ENCODE measurements at regions not wholly inside any gene's neighbourhood (a gene's known extent, or its start where the extent isn't known, plus 50 kb on each side); places are given as distances from the start of the nearest gene placed in this dataset.

- ChIA-PET POLR2A (no interaction called here), CTCF (no interaction called here)
- TF ChIP-seq ELF4 (IDR thresholded peaks at IDR 0.05) (no peak), TARDBP (IDR thresholded peaks at IDR 0.05) (no peak), PKNOX1 (IDR thresholded peaks at IDR 0.05) (no peak), SP1 (IDR thresholded peaks at IDR 0.05) (no peak), FOXM1 (IDR thresholded peaks at IDR 0.05; ENCODE audit: borderline replicate concordance) (no peak), L3MBTL2 (conservative IDR thresholded peaks at IDR 0.05) (no peak), BHLHE40 (IDR thresholded peaks at IDR 0.05; ENCODE audit: borderline replicate concordance) (no peak), ARNT (IDR thresholded peaks at IDR 0.05) (no peak), FOXA1 (IDR thresholded peaks at IDR 0.05) (no peak), NFRKB (IDR thresholded peaks at IDR 0.05) (no peak), HDGF (IDR thresholded peaks at IDR 0.05; ENCODE audit: borderline replicate concordance) (no peak), SUZ12 (IDR thresholded peaks at IDR 0.05) (no peak), LEF1 (IDR thresholded peaks at IDR 0.05; ENCODE audit: borderline replicate concordance) (no peak), ZNF384 (IDR thresholded peaks at IDR 0.05) (no peak), FOXK2 (IDR thresholded peaks at IDR 0.05) (no peak), CTBP1 (IDR thresholded peaks at IDR 0.05; ENCODE audit: borderline replicate concordance) (no peak)
- DNase-seq (ENCODE audit: extremely low spot score) = no peak
Observed at GRCh38 chr20:40860487-40860902, 168.1 kb upstream of the TOP1 start.

GRCh38 chr20:40861427-40862008 lies 167.1 kb upstream of the TOP1 start:
- ChIA-PET POLR2A (no interaction called here), CTCF (interaction anchor here (0.6 kb wide), 1 partner anchor 987 kb away, joined by 9 read pairs; no protein-coding TSS in a partner anchor)
- DNase-seq (ENCODE audit: extremely low spot score) = no peak
- TF ChIP-seq FOXM1 (IDR thresholded peaks at IDR 0.05; ENCODE audit: borderline replicate concordance) (no peak), ZNF384 (IDR thresholded peaks at IDR 0.05) (no peak), FOXK2 (IDR thresholded peaks at IDR 0.05) (no peak), ARNT (IDR thresholded peaks at IDR 0.05) (no peak)

- DNase-seq (ENCODE audit: extremely low spot score) = no peak
- TF ChIP-seq SP1 (IDR thresholded peaks at IDR 0.05) (no peak), NFRKB (IDR thresholded peaks at IDR 0.05) (no peak), L3MBTL2 (conservative IDR thresholded peaks at IDR 0.05) (no peak), SUZ12 (IDR thresholded peaks at IDR 0.05) (no peak), CTBP1 (IDR thresholded peaks at IDR 0.05; ENCODE audit: borderline replicate concordance) (no peak), ZNF384 (IDR thresholded peaks at IDR 0.05) (no peak), BHLHE40 (IDR thresholded peaks at IDR 0.05; ENCODE audit: borderline replicate concordance) (no peak), TARDBP (IDR thresholded peaks at IDR 0.05) (no peak), ELF4 (IDR thresholded peaks at IDR 0.05) (no peak), ARNT (IDR thresholded peaks at IDR 0.05) (no peak), PKNOX1 (IDR thresholded peaks at IDR 0.05) (no peak), FOXM1 (IDR thresholded peaks at IDR 0.05; ENCODE audit: borderline replicate concordance) (no peak), FOXA1 (IDR thresholded peaks at IDR 0.05) (no peak), LEF1 (IDR thresholded peaks at IDR 0.05; ENCODE audit: borderline replicate concordance) (no peak), HDGF (IDR thresholded peaks at IDR 0.05; ENCODE audit: borderline replicate concordance) (no peak), FOXK2 (IDR thresholded peaks at IDR 0.05) (no peak)
- CTCF ChIA-PET = no interaction called here
- POLR2A ChIA-PET = no interaction called here
Observed at GRCh38 chr20:40863355-40863919, 165.2 kb upstream of the TOP1 start.

- POLR2A ChIA-PET = no interaction called here
- CTCF ChIA-PET = no interaction called here
- no peak for DNase-seq (ENCODE audit: extremely low spot score)
- TF ChIP-seq ARNT (IDR thresholded peaks at IDR 0.05) = no peak
- no peak for TF ChIP-seq FOXM1 (IDR thresholded peaks at IDR 0.05; ENCODE audit: borderline replicate concordance)
- no peak for TF ChIP-seq BHLHE40 (IDR thresholded peaks at IDR 0.05; ENCODE audit: borderline replicate concordance)
- no peak for TF ChIP-seq PKNOX1 (IDR thresholded peaks at IDR 0.05)
- no peak for TF ChIP-seq ELF4 (IDR thresholded peaks at IDR 0.05)
- no peak for TF ChIP-seq FOXK2 (IDR thresholded peaks at IDR 0.05)
- TF ChIP-seq HDGF (IDR thresholded peaks at IDR 0.05; ENCODE audit: borderline replicate concordance) = no peak
- no peak for TF ChIP-seq NFRKB (IDR thresholded peaks at IDR 0.05)
- no peak for TF ChIP-seq CTBP1 (IDR thresholded peaks at IDR 0.05; ENCODE audit: borderline replicate concordance)
- TF ChIP-seq LEF1 (IDR thresholded peaks at IDR 0.05; ENCODE audit: borderline replicate concordance) = no peak
- TF ChIP-seq ZNF384 (IDR thresholded peaks at IDR 0.05) = no peak
- no peak for TF ChIP-seq SUZ12 (IDR thresholded peaks at IDR 0.05)
- no peak for TF ChIP-seq TARDBP (IDR thresholded peaks at IDR 0.05)
- no peak for TF ChIP-seq FOXA1 (IDR thresholded peaks at IDR 0.05)
- no peak for TF ChIP-seq L3MBTL2 (conservative IDR thresholded peaks at IDR 0.05)
- no peak for TF ChIP-seq SP1 (IDR thresholded peaks at IDR 0.05)
Observed at GRCh38 chr20:40864470-40864869, 164.2 kb upstream of the TOP1 start.

GRCh38 chr20:40865095-40865494 lies 163.5 kb upstream of the TOP1 start:
- TF ChIP-seq LEF1 (IDR thresholded peaks at IDR 0.05; ENCODE audit: borderline replicate concordance) = no peak
- no peak for TF ChIP-seq SP1 (IDR thresholded peaks at IDR 0.05)
- no peak for TF ChIP-seq TARDBP (IDR thresholded peaks at IDR 0.05)
- no peak for TF ChIP-seq BHLHE40 (IDR thresholded peaks at IDR 0.05; ENCODE audit: borderline replicate concordance)
- TF ChIP-seq CTBP1 (IDR thresholded peaks at IDR 0.05; ENCODE audit: borderline replicate concordance) = no peak
- TF ChIP-seq NFRKB (IDR thresholded peaks at IDR 0.05) = no peak
- TF ChIP-seq ARNT (IDR thresholded peaks at IDR 0.05) = no peak
- TF ChIP-seq ELF4 (IDR thresholded peaks at IDR 0.05) = no peak
- ChIA-PET POLR2A (no interaction called here), CTCF (no interaction called here)
- no peak for DNase-seq (ENCODE audit: extremely low spot score)

GRCh38 chr20:40866056-40866455 lies 162.6 kb upstream of the TOP1 start:
- ChIA-PET POLR2A (no interaction called here), CTCF (no interaction called here)
- TF ChIP-seq ELF4 (IDR thresholded peaks at IDR 0.05) (no peak), SP1 (IDR thresholded peaks at IDR 0.05) (no peak), FOXM1 (IDR thresholded peaks at IDR 0.05; ENCODE audit: borderline replicate concordance) (no peak), FOXK2 (IDR thresholded peaks at IDR 0.05) (no peak), SUZ12 (IDR thresholded peaks at IDR 0.05) (no peak)
- DNase-seq (ENCODE audit: extremely low spot score) = no peak
